Neural progenitor cell (in vitro differentiated cells): ENCODE measurements at regions not wholly inside any gene's neighbourhood (a gene's known extent, or its start where the extent isn't known, plus 50 kb on each side); places are given as distances from the start of the nearest gene placed in this dataset.
"Not testable (repeated sequence)": the region's sequence is repeated elsewhere in the genome, so short reads cannot be mapped to it uniquely, and the experiment has no call there.

Source experiments
- DNase-seq: peaks from one replicate; pipeline ENCODE4 v3.0.0-alpha.2; 2016; ENCODE audit warnings: low spot score
- H2AFZ ChIP-seq: fragments of 200-600 bp; sonication (generic); replicated peaks from 2 replicates; pipeline ENCODE4 v1.6.1; 2016; ENCODE audit warnings: antibody characterized with exemption
- H3F3A ChIP-seq: fragments of 200-600 bp; sonication (generic); 2 replicates; pipeline ENCODE4 v1.6.1; 2016; ENCODE audit warnings: antibody characterized with exemption, low read depth
- H3K27ac ChIP-seq: fragments of 200-600 bp; sonication (generic); 2 replicates; pipeline ENCODE4 v1.5.1; 2016; ENCODE audit warnings: mild to moderate bottlenecking
- H3K27me3 ChIP-seq: fragments of 200-600 bp; sonication (generic); 2 replicates; pipeline ENCODE4 v1.6.1; 2016; ENCODE audit warnings: mild to moderate bottlenecking, moderate library complexity
- H3K36me3 ChIP-seq: fragments of 200-600 bp; sonication (generic); 2 replicates; pipeline ENCODE4 v1.5.1; 2016
- H3K4me1 ChIP-seq: fragments of 200-600 bp; sonication (generic); 2 replicates; pipeline ENCODE4 v1.6.1; 2016; ENCODE audit warnings: mixed run types
- H3K4me2 ChIP-seq: fragments of 200-600 bp; sonication (generic); 2 replicates; pipeline ENCODE4 v1.6.1; 2016
- H3K4me3 ChIP-seq: fragments of 200-600 bp; sonication (generic); 2 replicates; pipeline ENCODE4 v1.5.1; 2016
- H3K79me2 ChIP-seq: fragments of 200-600 bp; sonication (generic); 2 replicates; pipeline ENCODE4 v1.6.1; 2016; ENCODE audit warnings: low read depth
- H3K9ac ChIP-seq: fragments of 200-600 bp; sonication (generic); 2 replicates; pipeline ENCODE4 v1.6.1; 2016
- H3K9me3 ChIP-seq: fragments of 200-600 bp; sonication (generic); 2 replicates; pipeline ENCODE4 v1.5.1; 2016; ENCODE audit warnings: low read depth
- H4K20me1 ChIP-seq: fragments of 200-600 bp; sonication (generic); 2 replicates; pipeline ENCODE4 v1.6.1; 2016; ENCODE audit warnings: low read depth
- H3K27ac Mint-ChIP-seq: 3 replicates; pipeline ENCODE4 v1.8.0; 2021; ENCODE audit warnings: mixed read lengths
- H3K27me3 Mint-ChIP-seq: 2 replicates; pipeline ENCODE4 v1.8.0; 2022; ENCODE audit warnings: low read depth, mild to moderate bottlenecking, inconsistent platforms, moderate library complexity, mixed read lengths; ENCODE audit not compliant: insufficient read depth
- H3K36me3 Mint-ChIP-seq: 3 replicates; pipeline ENCODE4 v1.8.0; 2021; ENCODE audit warnings: mixed read lengths
- H3K4me1 Mint-ChIP-seq: 3 replicates; pipeline ENCODE4 v1.8.0; 2021; ENCODE audit warnings: mixed read lengths
- H3K4me3 Mint-ChIP-seq: 3 replicates; pipeline ENCODE4 v1.8.0; 2021; ENCODE audit warnings: mild to moderate bottlenecking, moderate library complexity, mixed read lengths
- H3K9me3 Mint-ChIP-seq: 3 replicates; pipeline ENCODE4 v1.8.0; 2020; ENCODE audit warnings: mixed read lengths
- EZH2 ChIP-seq: fragments of 200-600 bp; sonication (generic); IDR thresholded peaks from 2 replicates; pipeline ENCODE4 v1.6.1; 2017; ENCODE audit warnings: antibody characterized with exemption, mild to moderate bottlenecking, moderate library complexity
- EZH2phosphoT487 ChIP-seq: fragments of 200-600 bp; sonication (generic); IDR thresholded peaks from 2 replicates; pipeline ENCODE4 v1.6.1; 2017; ENCODE audit warnings: antibody characterized with exemption
- TF ChIP-seq, protein P1 (sequence below): fragments of 200-600 bp; sonication (generic); IDR thresholded peaks from 2 replicates; pipeline ENCODE4 v1.5.1; 2017; ENCODE audit warnings: antibody characterized with exemption, mild to moderate bottlenecking

DNA sequence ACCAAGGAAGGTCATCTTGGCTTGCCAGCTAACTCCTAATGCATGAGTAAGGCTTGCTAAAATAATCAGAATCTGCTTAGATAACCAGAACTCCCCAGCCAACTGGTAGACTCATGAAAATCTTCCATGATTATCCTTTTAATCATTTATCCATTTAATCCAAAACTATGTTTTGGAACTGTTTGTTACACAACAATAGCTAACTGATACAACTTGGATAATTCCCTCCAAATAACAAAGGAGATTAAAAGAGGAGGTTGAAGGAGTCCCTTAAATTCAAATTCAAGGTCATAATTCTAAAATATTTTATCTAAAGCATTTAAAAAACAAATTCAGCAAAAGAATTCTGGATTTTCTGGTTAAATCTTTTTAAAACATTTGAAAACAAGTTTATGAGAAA lies 222.1 kb downstream of the DEPDC1B start:
- no peaks in the 10 kb centered on the region for H3K9me3 ChIP-seq
- TF ChIP-seq EZH2: no peak
- TF ChIP-seq EZH2phosphoT487: no peak
- TF ChIP-seq, protein P1, sequence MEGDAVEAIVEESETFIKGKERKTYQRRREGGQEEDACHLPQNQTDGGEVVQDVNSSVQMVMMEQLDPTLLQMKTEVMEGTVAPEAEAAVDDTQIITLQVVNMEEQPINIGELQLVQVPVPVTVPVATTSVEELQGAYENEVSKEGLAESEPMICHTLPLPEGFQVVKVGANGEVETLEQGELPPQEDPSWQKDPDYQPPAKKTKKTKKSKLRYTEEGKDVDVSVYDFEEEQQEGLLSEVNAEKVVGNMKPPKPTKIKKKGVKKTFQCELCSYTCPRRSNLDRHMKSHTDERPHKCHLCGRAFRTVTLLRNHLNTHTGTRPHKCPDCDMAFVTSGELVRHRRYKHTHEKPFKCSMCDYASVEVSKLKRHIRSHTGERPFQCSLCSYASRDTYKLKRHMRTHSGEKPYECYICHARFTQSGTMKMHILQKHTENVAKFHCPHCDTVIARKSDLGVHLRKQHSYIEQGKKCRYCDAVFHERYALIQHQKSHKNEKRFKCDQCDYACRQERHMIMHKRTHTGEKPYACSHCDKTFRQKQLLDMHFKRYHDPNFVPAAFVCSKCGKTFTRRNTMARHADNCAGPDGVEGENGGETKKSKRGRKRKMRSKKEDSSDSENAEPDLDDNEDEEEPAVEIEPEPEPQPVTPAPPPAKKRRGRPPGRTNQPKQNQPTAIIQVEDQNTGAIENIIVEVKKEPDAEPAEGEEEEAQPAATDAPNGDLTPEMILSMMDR: no peak
- Mint-ChIP-seq H3K4me3 (no peak overlapping the region), H3K9me3 (no peaks in the 10 kb centered on the region), H3K36me3 (no peaks in the 10 kb centered on the region), H3K4me1 (peaks cover 5% of the 10 kb centered on the region), H3K27ac (no peak overlapping the region), H3K27me3 (no peaks in the 10 kb centered on the region)
- H3K79me2 ChIP-seq: no peaks in the 10 kb centered on the region
- no peak overlapping the region for H3K9ac ChIP-seq
- H4K20me1 ChIP-seq: no peaks in the 10 kb centered on the region
- H3F3A ChIP-seq: no peaks in the 10 kb centered on the region
- no peak overlapping the region for H2AFZ ChIP-seq
- no peak overlapping the region for H3K4me2 ChIP-seq
- no peak overlapping the region for H3K27ac ChIP-seq
- H3K4me1 ChIP-seq: no peaks in the 10 kb centered on the region
- DNase-seq: no peak
- no peak overlapping the region for H3K4me3 ChIP-seq
- no peaks in the 10 kb centered on the region for H3K27me3 ChIP-seq
- H3K36me3 ChIP-seq: no peaks in the 10 kb centered on the region

DNA sequence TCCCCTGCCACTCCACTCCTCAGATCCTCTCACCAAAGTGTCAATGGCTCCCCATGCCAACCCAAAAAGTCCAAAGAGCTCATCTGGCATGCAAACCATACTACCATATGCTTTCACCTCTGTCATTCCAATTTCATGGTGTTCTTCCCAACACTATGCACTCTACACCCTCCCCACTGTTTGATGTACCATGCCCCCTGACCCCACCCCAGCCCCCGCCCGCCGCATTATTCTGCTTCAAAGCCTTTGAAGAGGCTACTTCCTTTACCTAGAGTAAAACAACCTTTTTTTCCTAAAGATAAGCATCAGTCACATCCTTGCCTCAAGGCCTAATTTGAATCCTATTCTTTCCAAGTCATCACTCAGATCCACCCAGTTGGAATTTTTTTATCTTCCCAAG lies 226.3 kb downstream of the DEPDC1B start:
- Histone ChIP-seq H3F3A (no peaks in the 10 kb centered on the region), H3K27ac (no peak overlapping the region), H3K9ac (no peak overlapping the region), H3K4me1 (no peaks in the 10 kb centered on the region), H4K20me1 (no peaks in the 10 kb centered on the region), H3K79me2 (no peaks in the 10 kb centered on the region), H3K27me3 (no peaks in the 10 kb centered on the region), H3K36me3 (no peaks in the 10 kb centered on the region), H3K9me3 (no peaks in the 10 kb centered on the region), H2AFZ (no peak overlapping the region), H3K4me2 (no peak overlapping the region), H3K4me3 (no peak overlapping the region)
- no peaks in the 10 kb centered on the region for H3K27me3 Mint-ChIP-seq
- no peak overlapping the region for H3K27ac Mint-ChIP-seq
- no peak overlapping the region for H3K4me3 Mint-ChIP-seq
- no peak for DNase-seq
- TF ChIP-seq, protein P1: no peak
- no peak for TF ChIP-seq EZH2phosphoT487
- TF ChIP-seq EZH2: no peak
- H3K36me3 Mint-ChIP-seq: no peaks in the 10 kb centered on the region
- peaks cover 5% of the 10 kb centered on the region for H3K4me1 Mint-ChIP-seq
- H3K9me3 Mint-ChIP-seq: no peaks in the 10 kb centered on the region

DNA sequence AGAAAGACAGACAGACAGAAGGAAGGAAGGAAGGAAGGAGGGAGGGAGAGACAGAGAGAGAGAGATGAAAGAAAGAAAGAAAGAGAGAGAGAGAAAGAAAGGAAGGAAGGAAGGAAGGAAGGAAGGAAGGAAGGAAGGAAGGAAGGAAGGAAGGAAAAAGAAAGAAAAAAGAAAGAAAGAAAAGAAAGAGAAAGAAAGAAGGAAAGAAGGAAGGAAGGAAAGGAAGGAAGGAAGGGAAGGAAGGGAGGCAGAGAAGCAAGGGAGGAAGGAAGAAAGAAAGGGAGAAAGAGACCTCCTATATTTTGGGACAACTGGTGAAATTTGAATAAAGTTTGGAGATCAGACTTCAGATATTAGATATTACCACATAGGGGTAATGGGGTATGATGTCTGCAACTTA lies 226.9 kb downstream of the DEPDC1B start:
- not testable (repeated sequence) for H3K27ac Mint-ChIP-seq, H3K4me1 ChIP-seq, H3K27me3 Mint-ChIP-seq

DNA sequence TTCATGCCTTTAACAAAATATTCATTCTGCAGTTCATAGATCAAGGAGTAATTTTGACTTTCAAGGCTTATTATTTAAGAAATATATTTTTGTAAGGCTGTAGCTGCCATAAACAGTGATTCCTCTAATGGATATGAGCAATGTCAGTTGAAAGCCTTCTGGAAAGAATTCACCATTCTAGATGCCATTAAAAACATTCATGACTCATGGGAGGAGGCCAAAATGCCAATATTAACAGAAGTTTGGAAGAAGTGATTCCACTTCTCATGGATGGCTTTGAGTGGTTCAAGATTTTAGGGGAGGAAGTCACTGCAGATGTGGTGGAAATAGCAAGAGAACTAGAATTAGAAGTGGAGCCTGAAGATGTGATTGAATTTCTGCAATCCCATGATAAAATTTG lies 229.1 kb downstream of the DEPDC1B start:
- no peak overlapping the region for H3K27ac Mint-ChIP-seq
- no peak overlapping the region for H2AFZ ChIP-seq
- no peak for TF ChIP-seq EZH2
- TF ChIP-seq EZH2phosphoT487: no peak
- TF ChIP-seq, protein P1: no peak

More for the DNA sequence above, 226.9 kb downstream of the DEPDC1B start:
- not testable (repeated sequence) for H3K9me3 ChIP-seq, H3K36me3 Mint-ChIP-seq, H3K4me1 Mint-ChIP-seq, H2AFZ ChIP-seq, H3K36me3 ChIP-seq, H3F3A ChIP-seq, H3K27me3 ChIP-seq, H3K79me2 ChIP-seq, H4K20me1 ChIP-seq, H3K9ac ChIP-seq, DNase-seq, H3K4me2 ChIP-seq, H3K4me3 Mint-ChIP-seq, H3K27ac ChIP-seq, H3K9me3 Mint-ChIP-seq, H3K4me3 ChIP-seq

More for the DNA sequence above, 229.1 kb downstream of the DEPDC1B start:
- no peak overlapping the region for H3K4me3 ChIP-seq
- H3K27ac ChIP-seq: no peak overlapping the region
- Mint-ChIP-seq H3K4me1 (peaks cover 5% of the 10 kb centered on the region), H3K36me3 (no peaks in the 10 kb centered on the region), H3K9me3 (peaks cover 2% of the 10 kb centered on the region), H3K27me3 (no peaks in the 10 kb centered on the region), H3K4me3 (no peak overlapping the region)
- no peak overlapping the region for H3K4me2 ChIP-seq
- H3K4me1 ChIP-seq: no peaks in the 10 kb centered on the region
- H3K79me2 ChIP-seq: no peaks in the 10 kb centered on the region
- H3F3A ChIP-seq: no peaks in the 10 kb centered on the region
- H3K36me3 ChIP-seq: no peaks in the 10 kb centered on the region
- H4K20me1 ChIP-seq: no peaks in the 10 kb centered on the region
- no peak for DNase-seq
- H3K9me3 ChIP-seq: no peaks in the 10 kb centered on the region
- H3K27me3 ChIP-seq: no peaks in the 10 kb centered on the region
- no peak overlapping the region for H3K9ac ChIP-seq
